ENCODE measurements at regions not wholly inside any gene's neighbourhood (a gene's known extent, or its start where the extent isn't known, plus 50 kb on each side); places are given as distances from the start of the nearest gene placed in this dataset.
"Not testable (repeated sequence)": the region's sequence is repeated elsewhere in the genome, so short reads cannot be mapped to it uniquely, and the experiment has no call there.

- DNase-seq = no peak
These were observed 50.7 kb upstream of the DIAPH3 start for GRCh38 chr13:60214213-60215055.

DNA sequence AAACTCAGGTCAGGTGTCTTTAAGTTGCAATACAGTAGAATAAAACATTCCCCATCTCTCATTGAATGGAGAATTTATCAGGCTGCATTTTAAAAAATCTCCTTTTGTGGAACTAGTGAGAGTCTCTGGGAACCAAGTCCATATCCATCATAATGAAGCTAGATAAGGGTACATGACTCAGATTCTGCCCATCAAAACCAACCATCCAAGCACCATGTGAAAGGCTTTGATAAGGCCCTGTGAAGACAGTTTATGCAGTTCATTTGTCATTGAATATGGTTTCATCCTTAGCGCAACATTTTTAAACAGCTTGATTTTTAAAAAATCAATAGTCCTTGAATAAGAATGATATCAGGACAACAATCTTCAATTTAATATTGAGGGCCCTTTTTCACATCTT lies 56.3 kb upstream of the DIAPH3 start:
- DNase-seq = no peak

DNA sequence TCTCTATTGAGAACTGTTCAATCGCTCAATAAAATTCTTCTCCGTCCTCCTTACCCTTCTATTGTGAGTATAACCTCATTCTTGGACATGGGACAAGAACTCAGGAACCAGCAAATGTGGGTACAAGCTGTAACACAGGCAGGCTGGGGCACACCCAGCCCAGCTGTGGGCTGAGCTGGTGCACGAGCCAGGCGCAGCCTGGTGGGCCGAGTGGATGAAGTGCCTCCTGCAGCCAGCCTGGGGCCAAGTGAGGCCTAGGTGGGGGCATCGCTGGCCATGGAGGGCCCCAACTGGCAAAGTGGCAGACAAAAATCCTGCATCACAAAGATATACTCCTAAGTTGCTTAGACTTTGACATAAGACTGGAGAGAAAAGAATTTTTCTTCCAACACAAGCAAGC lies 57.9 kb upstream of the DIAPH3 start:
- DNase-seq = no peak

- no peak for DNase-seq
These were observed 62.8 kb upstream of the DIAPH3 start for GRCh38 chr13:60226507-60226906.

DNA sequence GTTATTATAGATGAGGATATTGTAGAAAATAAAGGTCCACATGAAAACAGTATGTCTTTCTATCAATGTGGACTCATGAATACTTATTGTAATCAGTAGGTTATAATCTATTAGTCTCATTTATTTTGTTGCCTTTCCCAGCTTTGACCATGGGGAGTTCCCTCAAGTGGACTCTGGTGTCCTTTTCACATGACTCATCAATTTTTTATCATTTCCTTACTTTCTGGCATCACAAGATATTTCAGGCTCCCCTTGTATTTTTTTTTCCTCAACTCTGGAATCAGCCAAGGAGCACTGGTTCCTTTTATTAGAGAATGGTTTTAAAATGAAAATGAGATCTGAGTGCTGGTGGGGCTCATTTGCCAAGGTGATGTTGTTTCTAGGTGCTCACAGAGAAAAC lies 63.4 kb upstream of the DIAPH3 start:
- no peak for DNase-seq

DNA sequence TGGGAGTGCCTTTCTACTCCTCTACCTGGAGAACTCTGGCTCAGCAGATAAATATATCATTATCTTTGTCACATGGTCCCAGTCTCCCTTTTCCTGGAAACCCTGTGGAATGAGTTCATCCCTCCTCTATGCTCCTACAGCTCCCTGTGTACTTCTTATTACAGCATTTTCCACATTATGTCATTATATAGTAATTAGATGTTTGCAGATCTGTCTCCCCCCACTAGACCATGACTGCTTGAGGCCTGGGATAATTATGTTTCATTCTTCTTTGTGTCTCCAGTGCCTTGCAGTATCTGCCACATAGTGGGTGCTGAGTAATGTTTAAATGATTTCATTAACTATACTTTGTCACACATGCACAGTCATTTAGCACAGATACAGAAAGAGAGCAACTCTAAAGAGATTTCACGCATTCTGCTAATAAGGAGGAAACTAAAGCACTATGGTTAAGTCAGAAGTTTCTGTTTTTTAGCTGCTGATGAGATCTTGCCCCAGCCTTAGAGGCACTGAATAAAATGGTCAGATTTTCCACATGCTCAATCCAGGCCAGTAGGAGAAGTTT lies 66.1 kb upstream of the DIAPH3 start:
- no peak for DNase-seq

DNA sequence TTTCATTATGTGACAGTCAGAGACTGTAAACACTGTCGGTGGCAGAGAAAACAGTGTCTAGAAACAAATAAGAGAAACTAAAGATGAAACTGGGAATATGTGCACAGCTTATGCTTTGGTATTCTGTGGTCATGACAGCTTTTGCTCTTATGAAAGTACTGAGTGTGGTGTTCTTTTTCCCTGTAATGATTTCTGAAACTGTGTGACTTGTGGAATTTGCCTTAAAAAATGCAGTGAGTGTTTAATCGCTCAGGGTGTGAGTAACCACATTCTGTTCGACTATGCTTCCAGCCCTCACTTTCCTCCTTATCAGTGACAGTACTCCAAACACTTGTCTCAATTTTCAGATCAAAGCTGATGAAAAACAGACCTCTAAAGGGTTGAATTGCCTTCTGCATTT lies 66.9 kb upstream of the DIAPH3 start:
- no peak for DNase-seq

GRCh38 chr13:60242043-60242595 lies 78.4 kb upstream of the DIAPH3 start:
- no peak for DNase-seq

DNA sequence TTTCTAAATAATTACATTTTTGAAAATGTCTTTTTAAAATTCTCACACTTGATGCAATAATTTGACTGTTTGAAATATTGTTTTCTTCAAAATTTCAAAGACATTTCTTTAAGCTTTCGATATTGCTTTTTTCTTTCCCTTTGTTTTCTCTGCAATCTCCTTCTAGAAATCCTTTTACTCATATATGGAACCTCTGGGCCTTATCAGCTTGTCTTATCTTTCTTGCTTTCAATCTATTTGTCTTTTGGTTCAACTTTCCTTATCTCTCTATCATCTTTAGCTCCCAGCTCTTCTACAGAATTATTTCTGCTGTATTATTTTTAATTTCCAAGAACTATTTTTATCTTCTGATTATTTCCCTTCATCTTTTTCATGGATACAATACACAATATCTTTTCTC lies 80.7 kb upstream of the DIAPH3 start:
- DNase-seq = no peak

- not testable (repeated sequence) for DNase-seq
These were observed 87.7 kb upstream of the DIAPH3 start for GRCh38 chr13:60251419-60251818.

- no peak for DNase-seq
These were observed 94.6 kb upstream of the DIAPH3 start for GRCh38 chr13:60258349-60258748.

DNA sequence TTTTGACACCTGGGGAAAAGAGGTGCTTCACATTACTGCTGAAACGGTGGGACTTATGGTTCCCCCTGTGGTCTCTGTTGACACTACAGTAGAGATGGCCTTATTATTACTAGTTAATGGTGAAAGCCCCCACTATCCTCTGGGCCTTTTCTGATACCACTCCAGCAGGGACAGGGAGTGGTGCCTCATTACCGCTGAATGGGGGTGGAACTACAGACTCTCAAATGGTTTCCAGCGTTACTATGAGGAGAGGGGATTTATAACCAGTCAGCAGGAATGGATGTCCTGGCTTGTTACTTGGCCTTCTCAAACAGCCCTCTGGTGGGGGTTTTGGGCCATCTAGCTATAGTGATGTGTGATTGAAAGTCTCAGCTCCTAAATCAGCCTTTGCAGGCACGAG lies 96.7 kb upstream of the DIAPH3 start:
- DNase-seq = no peak

DNA sequence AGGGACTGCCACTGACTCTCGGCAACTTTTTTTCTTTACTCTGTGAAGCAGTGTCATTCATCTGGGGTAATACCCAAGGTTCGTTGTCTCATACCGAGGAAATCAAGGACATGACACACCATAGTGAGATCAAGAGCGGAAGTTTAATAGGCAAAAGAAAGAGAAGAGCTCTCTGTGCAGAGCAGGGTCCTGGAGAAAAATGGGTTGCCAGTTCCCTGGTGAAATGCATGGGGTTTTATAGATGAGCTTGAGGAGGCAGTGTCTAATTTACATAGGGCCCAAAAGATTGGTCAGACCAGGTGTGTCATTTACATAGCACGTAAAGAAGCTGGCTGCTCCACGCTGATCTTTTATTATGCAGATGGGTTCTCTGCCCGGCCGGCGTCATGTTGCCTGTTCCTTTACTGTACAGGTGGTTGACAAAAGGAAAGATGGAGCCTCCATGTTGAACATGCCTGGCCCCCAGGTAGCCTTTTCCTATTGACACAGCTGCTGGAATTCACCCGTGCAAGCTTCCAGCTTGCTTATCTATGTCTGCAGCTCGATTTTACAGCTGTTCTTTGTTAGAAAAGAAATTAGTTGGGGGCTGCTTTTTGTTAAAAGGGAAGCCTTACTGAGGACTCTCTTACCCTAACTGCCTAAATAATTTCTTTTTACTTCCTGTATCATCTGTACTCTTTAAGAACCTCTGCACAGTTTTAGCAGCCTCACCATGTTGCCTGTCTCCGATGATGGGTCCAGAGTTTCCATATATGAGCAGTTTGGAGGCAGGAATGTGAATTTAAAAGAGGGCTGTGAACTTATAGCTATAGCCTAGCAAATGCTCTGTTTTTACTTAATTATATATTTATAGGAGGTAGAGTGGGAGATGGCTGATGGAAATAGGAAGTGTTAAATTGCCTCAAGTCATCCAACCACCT lies 98.0 kb upstream of the DIAPH3 start:
- DNase-seq = no peak

DNA sequence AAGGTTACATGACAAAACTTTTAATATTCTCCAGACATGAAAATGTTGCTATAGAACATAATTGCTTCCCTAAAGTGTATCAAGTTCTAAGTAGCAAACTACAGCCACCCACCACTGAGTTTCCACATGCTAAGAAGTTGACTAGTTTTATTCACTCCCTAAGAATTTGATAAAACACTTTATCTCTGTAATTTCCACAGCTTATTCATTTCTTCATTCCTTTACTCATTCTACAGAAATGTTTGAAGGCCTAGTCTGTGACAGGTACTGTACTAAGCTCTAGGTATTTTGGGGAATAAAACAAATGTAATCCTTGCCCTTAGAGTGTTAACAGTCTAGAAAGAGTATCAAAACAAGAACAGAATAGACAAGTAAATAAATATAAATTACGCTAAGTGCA lies 101.8 kb upstream of the DIAPH3 start:
- no peak for DNase-seq

- DNase-seq = no peak
These were observed 103.9 kb upstream of the DIAPH3 start for GRCh38 chr13:60267498-60268202.

DNA sequence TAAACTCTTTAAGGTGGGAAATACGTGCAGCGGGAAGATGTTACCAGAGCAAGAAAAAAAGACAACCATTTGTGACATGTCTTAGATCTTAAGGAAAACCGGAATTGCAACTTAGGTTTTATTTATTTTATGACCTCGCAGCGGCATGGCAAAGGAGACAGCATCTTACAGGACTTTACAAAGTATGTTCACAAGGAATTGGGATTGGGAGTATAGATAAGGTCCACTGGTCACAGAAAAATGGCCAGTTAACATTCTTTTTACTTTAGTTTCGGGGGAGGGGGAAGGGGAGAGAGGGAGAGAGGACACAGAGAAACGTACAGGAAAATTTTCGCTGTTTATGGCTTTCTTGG lies 104.5 kb upstream of the DIAPH3 start:
- no peak for DNase-seq

DNA sequence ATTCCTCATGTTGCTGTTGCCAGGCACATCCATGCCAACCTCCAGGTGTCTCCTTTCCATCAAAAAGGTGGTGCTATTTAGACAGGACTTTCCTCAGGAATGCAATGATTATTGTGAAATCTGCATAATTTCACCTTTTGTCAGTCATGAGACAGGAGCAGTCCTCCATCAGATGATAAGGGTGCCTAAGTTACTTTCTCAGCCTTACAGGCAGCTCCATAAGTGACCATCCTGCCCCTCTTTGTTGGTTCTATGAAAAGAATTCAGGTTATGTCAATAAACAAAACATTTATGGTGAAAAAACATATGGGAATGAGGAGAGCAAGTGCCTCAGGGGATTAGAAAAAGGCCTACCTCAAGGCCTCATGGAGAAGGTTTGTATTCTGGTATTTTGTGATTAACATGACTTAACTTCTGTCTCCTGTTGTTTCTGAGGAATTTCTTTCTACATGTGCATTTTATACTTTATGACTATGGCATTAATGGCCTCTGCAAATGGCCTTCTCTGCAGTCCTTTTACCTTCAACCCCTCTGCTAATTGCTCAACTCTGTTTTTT lies 110.3 kb upstream of the DIAPH3 start:
- no peak for DNase-seq

- DNase-seq = no peak
These were observed 110.9 kb upstream of the DIAPH3 start for GRCh38 chr13:60274655-60275054.

DNA sequence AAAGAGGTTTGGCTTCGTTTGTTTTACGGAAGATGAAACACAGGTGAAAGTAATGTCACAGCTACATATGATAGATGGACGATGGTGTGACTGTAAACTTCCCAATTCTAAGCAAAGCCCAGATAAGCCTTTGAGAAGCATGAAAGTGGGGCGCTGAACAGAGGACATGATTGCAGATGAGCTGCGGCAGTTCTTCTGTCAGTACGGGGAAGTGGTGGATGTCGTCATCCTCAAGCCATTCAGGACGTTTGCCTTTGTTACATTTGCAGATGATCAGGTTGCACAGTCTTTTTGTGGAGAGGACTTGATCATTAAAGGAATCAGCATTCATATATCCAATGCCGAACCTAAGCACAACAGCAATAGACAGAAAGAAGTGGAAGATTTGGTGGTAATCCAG lies 111.5 kb upstream of the DIAPH3 start:
- DNase-seq = no peak

DNA sequence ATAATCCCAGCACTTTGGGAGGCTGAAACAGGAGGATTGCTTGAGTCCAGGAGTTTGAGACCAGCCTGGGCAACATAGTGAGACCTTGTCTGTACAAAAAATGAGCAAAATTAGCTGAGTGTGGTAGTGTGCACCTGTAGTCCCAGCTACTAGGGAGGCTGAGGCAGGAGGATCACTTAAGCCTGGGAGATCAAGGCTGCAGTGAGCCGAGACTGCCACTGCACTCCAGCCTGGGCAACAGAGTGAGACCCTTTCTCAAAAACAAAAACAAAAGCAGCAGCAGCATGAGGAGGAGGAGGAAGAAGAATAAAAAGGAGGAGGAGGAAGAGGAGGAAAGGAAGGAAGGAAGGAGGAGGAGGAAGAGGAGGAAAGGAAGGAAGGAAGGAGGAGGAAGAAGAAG lies 116.5 kb upstream of the TDRD3 start:
- DNase-seq = not testable (repeated sequence)

- peak; percentile 45 for DNase-seq
These were observed 114.8 kb upstream of the TDRD3 start for GRCh38 chr13:60282186-60282585.

DNA sequence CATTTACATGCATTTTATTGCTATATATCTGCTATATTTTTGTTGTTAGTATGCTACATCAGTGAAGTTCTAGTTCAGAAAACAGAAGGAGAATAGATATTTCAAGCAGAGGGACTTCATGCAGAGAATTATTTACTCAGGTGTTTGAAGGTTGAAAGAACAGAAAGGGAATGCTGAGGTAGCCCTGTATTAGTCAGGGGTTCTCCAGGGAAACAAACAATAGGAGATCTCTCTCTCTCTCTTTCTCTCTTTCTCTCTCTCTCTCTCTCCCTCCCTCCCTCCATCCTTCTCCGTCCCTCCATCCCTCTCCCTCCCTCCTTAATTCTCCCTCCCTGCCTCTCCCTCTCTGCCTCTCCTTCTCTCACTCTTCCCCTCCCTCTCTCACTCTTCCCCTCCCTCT lies 114.3 kb upstream of the TDRD3 start:
- peak; percentile 39 for DNase-seq

- DNase-seq = no peak
These were observed 110.3 kb upstream of the TDRD3 start for GRCh38 chr13:60286707-60287106.
